ENCODE measurements at regions not wholly inside any gene's neighbourhood (a gene's known extent, or its start where the extent isn't known, plus 50 kb on each side); places are given as distances from the start of the nearest gene placed in this dataset.

DNA sequence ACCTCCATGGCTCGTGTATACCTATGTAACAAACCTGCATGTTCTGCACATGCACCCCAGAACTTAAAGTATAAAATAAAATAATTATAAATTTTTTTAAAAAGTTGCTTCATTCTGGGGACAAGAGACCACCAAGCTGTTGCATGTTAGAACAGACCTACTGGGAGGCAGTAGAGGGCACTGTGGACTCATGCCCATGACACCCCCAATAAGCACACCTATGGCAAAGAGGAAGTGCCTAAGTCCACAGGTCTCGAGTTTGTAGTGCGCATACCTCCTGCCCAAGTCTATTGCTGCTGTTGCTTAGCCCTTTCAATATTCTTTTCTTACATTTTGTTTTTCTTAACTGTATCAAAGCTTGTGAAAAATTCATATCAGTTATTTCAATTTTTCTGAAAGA, 267.9 kb upstream of the THBS1 start:
- DNase-seq (ENCODE audit: low read depth): no peak

DNA sequence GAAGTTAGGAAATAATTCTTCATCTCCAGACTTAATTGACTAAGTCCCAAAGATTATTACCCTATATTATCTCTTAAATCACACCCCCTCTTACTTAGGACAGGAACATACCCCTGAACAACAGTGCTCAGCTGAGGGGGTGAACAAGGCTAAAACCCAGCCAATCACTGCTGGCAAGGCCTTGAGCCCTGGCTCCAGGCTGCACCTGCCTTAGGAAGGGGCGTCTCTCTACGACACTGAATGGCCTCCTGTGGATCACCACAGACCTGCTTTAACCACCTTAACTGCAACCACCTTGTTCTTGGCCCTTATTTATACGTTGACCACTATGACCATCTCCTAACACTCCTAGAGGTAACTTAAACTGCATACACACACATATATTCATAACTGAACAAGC, 267.4 kb upstream of the THBS1 start:
- DNase-seq (ENCODE audit: low read depth): no peak

DNA sequence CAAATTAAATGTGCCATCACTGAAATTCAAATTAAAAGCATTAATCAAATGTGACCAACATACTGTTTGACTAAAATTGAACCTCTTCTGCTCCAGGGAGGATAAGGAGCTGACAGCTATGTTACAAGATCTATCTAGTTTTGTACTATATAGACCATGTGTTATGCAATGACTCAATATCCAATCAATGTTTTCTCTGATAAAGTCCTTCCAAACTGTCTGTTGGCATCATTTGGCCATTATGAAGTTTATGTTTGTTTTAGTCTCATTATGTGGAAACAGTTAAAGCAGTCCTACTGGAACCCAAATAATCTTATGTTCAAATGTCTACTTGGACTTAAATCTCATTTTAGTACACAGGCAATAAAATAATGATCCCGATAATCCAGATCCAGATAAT, 267.0 kb upstream of the THBS1 start:
- no peak for DNase-seq (ENCODE audit: low read depth)

- DNase-seq (ENCODE audit: low read depth): no peak
Measured at GRCh38 chr15:39315206-39315850, 265.6 kb upstream of the THBS1 start.

GRCh38 chr15:39317225-39317624, 263.7 kb upstream of the THBS1 start:
- DNase-seq (ENCODE audit: low read depth): no peak

DNA sequence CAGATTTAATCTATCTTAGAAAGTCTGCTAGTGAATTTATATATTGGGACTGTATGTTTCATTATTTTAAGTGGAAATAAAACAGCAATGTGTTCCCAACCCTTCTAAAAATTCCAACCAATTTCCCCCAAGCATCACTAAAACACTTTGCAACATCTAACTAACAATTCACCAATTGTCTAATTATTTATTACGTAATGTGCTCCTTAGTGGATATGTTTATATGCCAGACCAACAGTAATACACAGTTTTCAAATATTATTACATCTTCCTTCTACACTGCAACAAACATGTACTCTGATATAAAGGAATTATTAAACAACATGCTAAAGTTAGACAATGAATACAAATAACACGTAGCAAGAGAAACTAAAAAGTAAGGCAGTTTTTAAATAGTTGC, 262.6 kb upstream of the THBS1 start:
- no peak for DNase-seq (ENCODE audit: low read depth)

DNA sequence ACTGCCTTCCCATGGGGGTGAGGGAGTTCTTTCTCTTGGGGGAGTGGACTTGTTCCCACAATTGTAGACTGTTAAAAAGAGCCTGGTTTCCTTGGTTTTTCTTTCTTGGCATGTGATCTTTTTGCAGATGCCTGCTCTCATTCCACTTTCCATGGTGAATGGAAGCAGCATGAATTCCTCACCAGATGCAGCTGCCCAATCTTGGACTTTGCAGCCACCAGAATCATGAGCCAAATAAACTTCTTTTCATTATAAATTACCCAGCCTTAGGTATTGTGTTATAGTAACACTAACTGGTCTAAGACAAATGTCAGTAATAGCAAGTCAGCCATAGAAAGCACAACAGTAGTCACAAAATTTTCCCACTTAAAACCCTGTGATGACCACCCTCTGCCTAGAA, 260.5 kb upstream of the THBS1 start:
- DNase-seq (ENCODE audit: low read depth): no peak

GRCh38 chr15:39320886-39321285, 260.0 kb upstream of the THBS1 start:
- DNase-seq (ENCODE audit: low read depth): no peak

DNA sequence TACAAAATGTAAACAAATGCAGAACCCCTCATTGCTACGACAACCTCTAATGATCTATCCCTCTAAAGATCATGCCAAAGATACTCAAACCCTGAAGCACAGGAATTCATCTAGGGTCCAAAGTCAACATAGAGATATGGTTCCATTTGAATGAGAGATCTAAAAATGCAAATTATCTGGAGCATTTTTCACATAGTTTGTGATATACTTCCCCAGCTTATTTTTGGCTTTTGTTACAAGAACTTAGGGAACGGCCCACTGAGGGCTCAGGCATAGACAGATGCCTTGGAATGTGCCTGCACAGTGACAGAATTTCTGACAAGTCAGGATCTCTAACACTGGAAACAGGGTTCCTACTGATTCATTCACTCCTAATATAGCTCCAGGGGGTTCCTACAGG, 258.9 kb upstream of the THBS1 start:
- peak; percentile 60 for DNase-seq (ENCODE audit: low read depth)

DNA sequence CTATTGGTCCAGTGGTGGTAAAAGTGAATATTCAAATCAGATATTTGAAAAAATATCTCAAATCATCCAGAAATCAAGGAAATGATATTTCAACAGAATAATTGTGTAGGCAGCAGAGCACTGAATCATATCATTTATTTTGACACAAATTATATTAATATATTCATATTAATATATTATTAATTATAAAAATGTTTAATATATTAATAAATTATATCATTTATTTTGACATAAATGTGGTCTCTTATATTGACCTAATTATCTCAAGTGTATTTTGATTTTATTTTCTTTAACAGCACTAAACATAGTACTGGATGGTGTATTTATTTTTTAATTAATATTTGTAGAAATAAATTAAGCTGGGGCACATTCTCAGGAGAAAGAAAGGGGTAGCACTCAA, 257.7 kb upstream of the THBS1 start:
- no peak for DNase-seq (ENCODE audit: low read depth)

DNA sequence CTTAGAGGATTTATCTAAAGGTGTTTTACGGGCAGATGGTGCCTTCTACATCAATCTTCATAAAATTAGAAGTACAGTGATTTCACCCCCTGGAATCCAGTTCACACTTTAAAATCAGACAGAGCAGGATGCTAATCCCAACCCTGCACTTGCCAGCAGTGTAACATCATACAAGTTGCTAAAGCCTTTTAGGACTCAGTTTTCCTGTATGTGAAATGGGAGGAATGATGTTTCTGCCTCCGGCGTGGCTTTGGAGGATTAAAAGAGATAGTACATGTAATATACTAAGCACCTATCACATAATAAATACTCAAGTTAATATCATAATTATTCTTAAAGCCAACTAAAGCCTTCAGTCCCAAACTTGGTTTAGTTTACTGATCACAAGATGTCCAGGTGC, 257.2 kb upstream of the THBS1 start:
- DNase-seq (ENCODE audit: low read depth): no peak

DNA sequence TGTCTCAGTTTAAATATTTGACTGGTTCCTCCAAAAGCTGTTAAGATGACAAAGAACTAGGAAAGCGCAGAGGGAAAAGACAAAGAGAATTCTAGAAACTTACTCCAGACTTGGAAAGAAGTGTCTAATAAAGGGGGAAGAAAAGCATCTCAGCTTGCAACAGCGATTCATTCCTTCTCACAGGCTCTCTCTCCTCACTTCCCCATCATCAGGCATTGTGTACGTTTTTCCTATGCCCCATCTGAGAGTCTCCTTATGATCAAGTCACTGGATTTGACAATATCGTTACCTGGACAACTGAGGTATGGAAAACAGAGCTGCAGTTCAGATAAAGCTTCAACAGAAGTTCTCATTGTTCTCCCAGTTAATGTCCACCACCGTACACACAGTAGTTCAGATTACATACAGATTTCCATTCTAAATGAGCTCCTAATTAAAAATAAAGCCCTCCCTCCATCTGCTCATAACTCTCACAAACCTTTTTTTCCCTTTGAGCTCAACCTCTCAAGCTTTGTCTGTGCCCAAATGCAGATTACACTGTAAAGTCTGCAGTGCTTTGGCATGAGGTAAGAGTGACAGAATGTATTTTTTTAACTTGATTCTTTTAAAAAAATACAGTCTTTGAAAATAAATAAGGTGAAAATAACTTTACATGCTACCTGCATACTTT, 254.4 kb upstream of the THBS1 start:
- DNase-seq (ENCODE audit: low read depth): no peak

DNA sequence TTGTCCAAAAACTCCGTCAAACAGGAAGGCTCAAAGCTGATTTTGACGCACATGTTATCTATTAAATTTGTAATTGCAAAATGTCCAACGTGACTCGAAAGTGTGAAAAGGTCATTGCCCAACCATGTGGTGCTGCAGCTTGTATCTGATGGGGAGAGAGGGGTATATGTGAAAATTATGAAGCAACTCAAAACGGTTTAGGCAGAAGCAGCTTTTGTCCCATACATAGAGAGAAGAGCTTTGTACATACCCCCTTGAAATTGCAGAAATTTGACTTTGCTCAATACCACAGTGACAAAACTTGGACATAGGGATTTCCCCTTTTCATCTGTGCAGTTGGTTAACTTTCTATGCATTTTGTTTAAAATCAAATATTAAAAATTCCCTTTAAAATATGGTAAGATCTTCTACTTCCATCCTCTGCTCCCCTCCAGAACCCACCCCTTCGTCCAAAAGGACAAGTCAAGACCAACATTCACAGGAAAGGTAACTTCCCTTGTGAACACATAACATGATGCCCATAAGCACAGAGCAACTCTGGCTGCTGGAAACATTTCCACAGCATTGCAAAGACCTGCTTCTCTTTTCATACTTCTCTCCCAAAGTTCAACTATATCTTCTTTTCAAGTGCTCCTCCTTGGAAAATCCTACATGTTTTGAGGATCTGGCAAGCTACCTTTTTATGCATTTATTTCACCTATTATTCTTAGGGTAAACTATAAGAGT, 253.7 kb upstream of the THBS1 start:
- DNase-seq (ENCODE audit: low read depth): no peak

DNA sequence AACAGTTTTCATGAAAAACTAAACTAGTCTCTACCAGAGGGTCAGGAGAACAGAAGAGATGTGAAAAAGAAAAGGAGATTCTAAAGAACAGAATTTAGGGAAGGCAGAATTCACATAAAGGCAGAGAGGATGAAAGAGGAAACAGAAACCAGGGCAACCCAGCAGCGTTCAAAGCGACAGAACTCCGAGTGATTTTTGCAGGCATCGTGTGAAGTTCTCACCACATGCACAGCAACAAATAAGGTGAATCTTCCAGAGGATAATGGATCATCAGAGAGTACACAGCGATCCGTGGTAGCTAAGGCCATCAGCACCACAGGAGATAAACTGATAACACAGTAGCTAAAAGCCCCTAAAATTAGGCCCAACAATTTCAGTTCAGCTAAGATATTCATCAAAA, 250.8 kb upstream of the THBS1 start:
- no peak for DNase-seq (ENCODE audit: low read depth)

DNA sequence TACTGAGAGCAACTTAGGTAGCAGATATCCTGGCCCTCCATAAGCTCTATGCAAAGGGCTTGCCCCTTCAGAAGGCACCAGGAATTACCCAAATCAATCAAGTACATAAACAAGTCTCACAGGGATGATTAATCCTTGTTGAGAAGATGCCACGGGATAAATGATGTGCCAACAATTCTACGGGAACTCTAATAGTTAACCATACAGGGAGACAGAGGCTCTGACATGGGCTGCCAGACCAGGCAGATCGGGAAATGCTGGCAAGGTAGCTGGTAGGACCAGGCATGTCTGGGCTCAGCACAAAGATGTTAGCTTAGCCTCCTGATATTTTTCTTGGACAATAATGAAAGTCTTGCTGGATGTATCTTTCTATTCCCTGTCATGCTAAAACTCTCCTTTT, 249.3 kb upstream of the THBS1 start:
- DNase-seq (ENCODE audit: low read depth): no peak

GRCh38 chr15:39332846-39333245, 248.0 kb upstream of the THBS1 start:
- DNase-seq (ENCODE audit: low read depth): no peak

DNA sequence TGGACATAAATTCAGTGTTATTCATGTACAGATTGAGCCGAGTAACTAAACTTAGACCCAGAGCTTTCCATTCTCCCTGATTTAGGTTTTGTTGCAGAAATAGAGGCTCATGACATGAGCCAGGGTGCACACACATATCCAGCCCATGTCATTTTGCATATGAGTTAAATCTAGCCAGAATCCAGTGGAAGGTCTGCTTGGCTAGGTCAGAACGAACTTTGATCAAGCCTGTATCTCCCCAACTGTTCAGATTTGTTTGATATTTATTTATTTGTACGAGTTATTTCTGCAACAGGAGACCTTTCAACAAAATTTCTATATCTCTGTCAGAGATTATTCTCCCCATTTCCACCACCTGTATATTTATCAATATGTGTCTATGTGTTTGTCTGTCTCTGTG, 247.5 kb upstream of the THBS1 start:
- DNase-seq (ENCODE audit: low read depth): no peak

GRCh38 chr15:39333896-39334295, 247.0 kb upstream of the THBS1 start:
- no peak for DNase-seq (ENCODE audit: low read depth)

GRCh38 chr15:39336926-39337325, 244.0 kb upstream of the THBS1 start:
- no peak for DNase-seq (ENCODE audit: low read depth)

DNA sequence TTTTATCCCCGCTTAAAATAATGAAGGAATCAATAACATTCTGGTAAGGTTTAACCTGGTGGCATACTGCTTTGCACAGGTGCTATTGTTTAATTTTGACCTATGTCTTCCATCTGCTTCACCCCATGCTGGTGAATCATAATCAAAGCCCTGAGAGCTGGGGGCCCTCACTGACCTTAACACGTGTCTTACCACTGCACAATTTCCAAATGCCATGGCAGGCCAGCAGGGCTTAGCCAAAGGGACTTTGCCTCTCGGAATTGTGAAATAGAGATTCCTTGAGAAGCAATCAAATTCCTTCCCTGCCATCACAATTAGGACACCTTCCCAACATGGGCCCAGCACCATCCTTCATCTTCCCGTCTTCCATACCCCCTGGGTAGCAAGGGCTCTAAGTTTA, 242.6 kb upstream of the THBS1 start:
- DNase-seq (ENCODE audit: low read depth): no peak

DNA sequence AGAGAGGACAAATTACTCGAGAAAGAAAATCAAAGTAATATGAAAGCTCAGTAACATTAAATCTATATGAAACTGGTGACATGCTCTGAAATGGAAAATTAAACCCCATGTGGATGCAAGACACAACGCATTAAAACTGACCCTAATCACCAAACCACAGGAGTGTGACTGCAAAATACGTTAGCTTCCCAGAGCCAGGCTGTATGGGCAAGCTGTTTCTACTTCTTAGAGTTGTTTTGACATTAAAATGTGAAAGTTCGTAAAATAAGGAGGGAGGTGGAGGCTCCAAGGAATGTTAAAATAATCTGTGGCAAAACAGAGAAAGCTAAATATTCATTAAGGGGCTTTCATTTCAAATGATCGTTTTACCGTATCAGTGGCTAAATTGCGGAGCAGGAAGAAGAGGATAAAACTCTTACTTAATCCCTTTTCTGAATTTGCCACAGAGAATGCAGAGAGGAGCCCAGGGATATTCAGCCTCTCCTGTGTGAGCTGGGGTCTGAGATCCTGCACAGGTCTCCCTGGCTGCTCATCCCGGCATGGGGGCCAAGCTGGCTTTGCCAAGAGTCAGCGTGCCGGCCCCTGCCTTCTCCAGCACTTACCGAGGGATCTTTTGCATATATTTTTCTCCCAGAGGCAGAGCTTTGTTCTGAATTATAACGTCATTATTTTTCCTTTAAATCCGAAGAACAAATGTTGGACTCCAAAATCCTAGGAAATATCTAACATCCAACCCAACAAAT, 239.8 kb upstream of the THBS1 start:
- no peak for DNase-seq (ENCODE audit: low read depth)

GRCh38 chr15:39344662-39345141, 236.2 kb upstream of the THBS1 start:
- DNase-seq (ENCODE audit: low read depth): peak; percentile 73

GRCh38 chr15:39345176-39345575, 235.7 kb upstream of the THBS1 start:
- peak; percentile 100 for DNase-seq (ENCODE audit: low read depth)

Data from GM04503 (cell line).